Peyer's patch (tissue), 4 donors: ENCODE measurements at regions not wholly inside any gene's neighbourhood (a gene's known extent, or its start where the extent isn't known, plus 50 kb on each side); places are given as distances from the start of the nearest gene placed in this dataset.

Experiments
- DNase-seq, 3 donors: peaks; one replicate each; pipeline ENCODE4 v3.0.0-alpha.2; 2017 to 2019
- H3K27ac ChIP-seq, 4 donors: fragments of 200-600 bp; sonication (generic); one replicate each; pipeline ENCODE4 v1.5.1; 2016 to 2019
- H3K27me3 ChIP-seq, 2 donors: fragments of 200-600 bp; sonication (generic); one replicate each; pipeline ENCODE4 v1.5.1; 2019
- H3K36me3 ChIP-seq, 3 donors: fragments of 200-600 bp; sonication (generic); one replicate each; pipeline ENCODE4 v1.5.1; 2016 to 2019
- H3K4me1 ChIP-seq, 4 donors: fragments of 200-600 bp; sonication (generic); one replicate each; pipeline ENCODE4 v1.5.1; 2016 to 2019
- H3K4me3 ChIP-seq, 4 donors: fragments of 200-600 bp; sonication (generic); 1 replicate in 3 of 4; 2 replicates in 1 of 4; pipeline ENCODE4 v1.5.1; 2016 to 2019; ENCODE audit warnings: mild to moderate bottlenecking in 1 of 4
- H3K9me3 ChIP-seq, 4 donors: fragments of 200-600 bp; sonication (generic); one replicate each; pipeline ENCODE4 v1.5.1; 2016 to 2019; ENCODE audit warnings: mild to moderate bottlenecking in 1 of 4
- POLR2A ChIP-seq, 2 donors: fragments of 450-650 bp; IDR thresholded peaks; one replicate each; pipeline ENCODE4 v1.5.1; 2017; ENCODE audit warnings: antibody characterized with exemption in 2 of 2, mild to moderate bottlenecking in 2 of 2, moderate library complexity in 2 of 2
- TF ChIP-seq, protein P1 (sequence below), 6 experiments: fragments of 450-650 bp in 4 of 6; fragments of 200-600 bp in 2 of 6; sonication (generic) in 1 of 6; IDR thresholded peaks; one replicate each; pipeline ENCODE4 v1.5.1; 2017 to 2019; ENCODE audit warnings: antibody characterized with exemption in 6 of 6, mild to moderate bottlenecking in 3 of 6, moderate library complexity in 1 of 6

DNA sequence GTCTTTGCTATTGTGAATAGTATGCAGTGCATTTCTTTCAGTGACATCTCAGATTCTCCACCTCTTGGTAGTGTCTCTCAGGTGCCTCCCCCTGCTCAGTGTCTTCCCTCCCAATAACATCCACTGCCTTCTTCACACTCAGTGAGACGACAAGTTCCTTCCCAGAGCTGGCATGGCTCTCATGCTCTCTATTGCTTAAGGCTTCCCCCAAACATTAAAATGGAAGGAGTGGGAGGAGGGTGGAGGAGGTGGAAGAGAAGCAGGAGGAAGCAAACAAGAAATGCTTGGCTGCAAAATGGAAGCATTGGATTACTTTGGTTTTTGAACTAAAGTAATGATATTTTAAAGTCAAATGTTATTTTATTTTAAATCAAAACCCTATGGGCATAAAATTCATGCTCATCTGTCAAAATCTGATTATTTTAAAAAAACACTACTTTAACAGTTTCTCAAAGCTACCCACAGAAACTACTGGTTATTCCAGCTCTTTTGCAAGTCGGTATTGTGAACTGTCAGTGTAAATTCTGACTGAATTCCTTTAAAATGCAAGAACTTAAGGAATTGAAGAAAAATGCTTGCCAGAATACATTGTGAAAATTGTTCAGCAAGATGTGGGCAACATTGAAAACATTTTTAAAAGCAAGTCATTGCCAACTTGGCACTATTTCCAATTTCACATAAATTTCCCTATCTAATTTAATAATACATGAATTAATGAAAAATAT, 727.6 kb upstream of the ARGLU1 start:
- no peaks in the 10 kb centered on the region for H3K36me3 ChIP-seq

DNA sequence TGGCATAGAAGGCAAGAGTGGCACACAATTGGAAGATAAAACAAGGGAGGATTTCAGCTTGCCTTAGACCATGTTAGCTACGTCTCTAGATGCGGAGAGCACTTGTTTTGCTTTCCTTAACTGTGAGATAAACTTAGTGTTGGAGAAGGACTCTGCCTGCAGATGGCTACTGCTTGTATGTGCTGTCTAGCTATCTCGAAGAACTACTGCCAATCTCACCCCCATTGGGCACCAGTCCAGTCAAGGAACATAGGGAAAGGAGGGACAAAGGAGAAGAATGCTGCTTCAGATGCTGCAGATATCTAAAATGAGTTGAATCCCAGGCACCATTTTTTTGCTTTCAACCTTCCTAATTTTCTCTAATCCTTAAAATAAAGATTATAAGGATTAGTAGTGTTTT, 726.0 kb upstream of the ARGLU1 start:
- H3K4me3 ChIP-seq, result no peak overlapping the region
- H3K36me3 ChIP-seq, result no peaks in the 10 kb centered on the region
- H3K9me3 ChIP-seq, result no peaks in the 10 kb centered on the region
- no peak for DNase-seq
- TF ChIP-seq POLR2A (IDR thresholded peaks at IDR 0.05), result no peak
- TF ChIP-seq, protein P1, sequence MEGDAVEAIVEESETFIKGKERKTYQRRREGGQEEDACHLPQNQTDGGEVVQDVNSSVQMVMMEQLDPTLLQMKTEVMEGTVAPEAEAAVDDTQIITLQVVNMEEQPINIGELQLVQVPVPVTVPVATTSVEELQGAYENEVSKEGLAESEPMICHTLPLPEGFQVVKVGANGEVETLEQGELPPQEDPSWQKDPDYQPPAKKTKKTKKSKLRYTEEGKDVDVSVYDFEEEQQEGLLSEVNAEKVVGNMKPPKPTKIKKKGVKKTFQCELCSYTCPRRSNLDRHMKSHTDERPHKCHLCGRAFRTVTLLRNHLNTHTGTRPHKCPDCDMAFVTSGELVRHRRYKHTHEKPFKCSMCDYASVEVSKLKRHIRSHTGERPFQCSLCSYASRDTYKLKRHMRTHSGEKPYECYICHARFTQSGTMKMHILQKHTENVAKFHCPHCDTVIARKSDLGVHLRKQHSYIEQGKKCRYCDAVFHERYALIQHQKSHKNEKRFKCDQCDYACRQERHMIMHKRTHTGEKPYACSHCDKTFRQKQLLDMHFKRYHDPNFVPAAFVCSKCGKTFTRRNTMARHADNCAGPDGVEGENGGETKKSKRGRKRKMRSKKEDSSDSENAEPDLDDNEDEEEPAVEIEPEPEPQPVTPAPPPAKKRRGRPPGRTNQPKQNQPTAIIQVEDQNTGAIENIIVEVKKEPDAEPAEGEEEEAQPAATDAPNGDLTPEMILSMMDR (IDR thresholded peaks at IDR 0.05), result no peak
- H3K27me3 ChIP-seq, result no peaks in the 10 kb centered on the region
- H3K4me1 ChIP-seq, result no peaks in the 10 kb centered on the region
- no peak overlapping the region for H3K27ac ChIP-seq

More for the DNA sequence above, 727.6 kb upstream of the ARGLU1 start:
- Histone ChIP-seq H3K4me1 (no peaks in the 10 kb centered on the region), H3K4me3 (no peak overlapping the region), H3K27me3 (no peaks in the 10 kb centered on the region), H3K27ac (no peak overlapping the region), H3K9me3 (no peaks in the 10 kb centered on the region)
- DNase-seq, result no peak
- TF ChIP-seq, protein P1 (IDR thresholded peaks at IDR 0.05), result no peak
- no peak for TF ChIP-seq POLR2A (IDR thresholded peaks at IDR 0.05)

DNA sequence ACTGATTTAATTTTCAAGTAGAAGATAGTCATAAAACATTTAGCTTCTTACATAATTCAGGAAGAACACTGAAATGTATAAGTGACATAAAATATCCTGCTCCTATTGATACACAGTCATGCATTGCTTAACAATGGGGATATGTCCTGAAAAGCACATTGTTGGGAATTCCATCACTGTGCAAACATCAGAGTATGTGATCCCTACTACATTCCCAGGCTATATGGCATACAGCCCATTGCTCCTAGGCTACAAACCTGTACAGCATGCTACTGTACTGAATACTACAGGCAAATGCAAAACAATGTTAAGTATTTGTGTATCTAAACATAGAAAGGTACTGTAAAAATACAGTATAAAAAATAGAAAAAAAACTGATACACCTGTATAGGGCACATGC, 723.9 kb upstream of the ARGLU1 start:
- no peak for DNase-seq
- Histone ChIP-seq H3K9me3 (no peaks in the 10 kb centered on the region), H3K27ac (no peak overlapping the region), H3K27me3 (no peaks in the 10 kb centered on the region), H3K4me3 (no peak overlapping the region), H3K4me1 (no peaks in the 10 kb centered on the region), H3K36me3 (no peaks in the 10 kb centered on the region)
- TF ChIP-seq, protein P1 (IDR thresholded peaks at IDR 0.05), result no peak
- TF ChIP-seq POLR2A (IDR thresholded peaks at IDR 0.05), result no peak

DNA sequence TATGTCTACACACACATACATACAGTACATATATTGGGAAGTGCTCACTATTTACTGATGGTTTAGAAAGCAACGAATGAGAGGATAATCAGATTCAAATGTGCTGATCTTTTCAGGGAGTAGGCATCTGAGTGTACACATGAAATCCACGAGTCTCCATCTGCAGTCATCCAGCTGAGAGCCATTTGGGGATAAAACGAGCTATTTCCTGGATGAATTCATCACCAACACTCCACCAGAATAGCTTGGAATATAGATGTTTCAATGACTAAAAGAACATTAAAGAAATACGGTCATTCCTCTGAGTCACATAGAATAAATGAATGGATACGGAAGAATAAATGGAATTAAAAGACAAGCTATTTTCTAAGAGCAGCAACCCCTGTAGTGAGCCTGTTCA, 721.6 kb upstream of the ARGLU1 start:
- Histone ChIP-seq H3K4me1 (no peaks in the 10 kb centered on the region), H3K4me3 (no peak overlapping the region), H3K36me3 (no peaks in the 10 kb centered on the region), H3K9me3 (no peaks in the 10 kb centered on the region), H3K27ac (no peak overlapping the region), H3K27me3 (no peaks in the 10 kb centered on the region)
- DNase-seq, result no peak
- TF ChIP-seq, protein P1 (IDR thresholded peaks at IDR 0.05), result no peak
- TF ChIP-seq POLR2A (IDR thresholded peaks at IDR 0.05), result no peak

DNA sequence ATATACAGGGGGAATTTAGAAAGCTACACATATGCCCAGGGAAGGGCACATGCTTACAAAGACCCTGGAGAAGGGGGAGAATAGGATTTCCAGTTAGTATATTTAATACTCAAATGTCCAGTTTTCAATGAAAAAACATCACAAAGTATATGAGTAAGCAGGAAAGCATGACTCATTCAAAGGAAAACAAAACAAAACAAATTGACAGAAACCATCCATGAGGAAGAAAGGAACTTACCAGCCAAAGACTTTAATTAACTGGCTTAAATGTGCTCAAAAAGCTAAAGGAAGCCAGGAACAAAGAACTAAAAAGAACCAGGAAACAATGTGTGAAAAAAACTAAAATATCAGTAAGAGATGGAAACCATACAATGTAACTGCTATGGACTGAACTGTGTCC, 716.2 kb upstream of the ARGLU1 start:
- TF ChIP-seq POLR2A (IDR thresholded peaks at IDR 0.05), result no peak
- TF ChIP-seq, protein P1 (IDR thresholded peaks at IDR 0.05), result no peak
- Histone ChIP-seq H3K27ac (no peak overlapping the region), H3K4me1 (no peaks in the 10 kb centered on the region), H3K36me3 (no peaks in the 10 kb centered on the region), H3K27me3 (no peaks in the 10 kb centered on the region), H3K4me3 (no peak overlapping the region), H3K9me3 (no peaks in the 10 kb centered on the region)
- DNase-seq, result no peak

DNA sequence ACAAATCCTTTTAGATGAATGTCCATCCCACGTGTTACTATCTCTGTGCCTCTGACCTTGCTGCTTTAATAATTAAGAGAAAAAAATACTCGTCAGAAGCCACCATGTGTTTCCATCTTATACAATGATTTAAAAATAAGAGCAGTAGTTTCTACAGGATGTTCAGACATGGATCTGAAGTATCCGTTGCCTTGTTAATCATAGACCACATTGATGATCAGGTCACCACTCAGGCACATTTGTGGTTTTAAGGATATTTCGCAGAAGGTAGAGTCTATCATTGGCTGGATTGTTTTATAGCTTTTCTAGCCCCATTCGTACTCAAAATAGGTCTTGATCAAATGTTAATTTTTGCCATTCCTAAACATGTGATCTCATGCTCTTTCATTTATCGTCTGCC, 710.0 kb upstream of the ARGLU1 start:
- no peak for DNase-seq
- H3K27me3 ChIP-seq, result no peaks in the 10 kb centered on the region
- TF ChIP-seq POLR2A (IDR thresholded peaks at IDR 0.05), result no peak
- TF ChIP-seq, protein P1 (IDR thresholded peaks at IDR 0.05), result no peak
- no peak overlapping the region for H3K27ac ChIP-seq
- H3K36me3 ChIP-seq, result no peaks in the 10 kb centered on the region
- H3K4me1 ChIP-seq, result no peaks in the 10 kb centered on the region
- H3K9me3 ChIP-seq, result no peaks in the 10 kb centered on the region
- H3K4me3 ChIP-seq, result no peak overlapping the region
